ENCODE measurements at regions not wholly inside any gene's neighbourhood (a gene's known extent, or its start where the extent isn't known, plus 50 kb on each side); places are given as distances from the start of the nearest gene placed in this dataset.

- ChIA-PET CTCF (no interaction called here), POLR2A (no interaction called here)
- no peak for TF ChIP-seq ZNF416 (CRISPR knock-in tag; IDR thresholded peaks at IDR 0.05)
- no peak for TF ChIP-seq PRRX2 (CRISPR knock-in tag; IDR thresholded peaks at IDR 0.05)
- TF ChIP-seq ZNF281 (CRISPR knock-in tag; IDR thresholded peaks at IDR 0.05), result no peak
- TF ChIP-seq, protein P1, sequence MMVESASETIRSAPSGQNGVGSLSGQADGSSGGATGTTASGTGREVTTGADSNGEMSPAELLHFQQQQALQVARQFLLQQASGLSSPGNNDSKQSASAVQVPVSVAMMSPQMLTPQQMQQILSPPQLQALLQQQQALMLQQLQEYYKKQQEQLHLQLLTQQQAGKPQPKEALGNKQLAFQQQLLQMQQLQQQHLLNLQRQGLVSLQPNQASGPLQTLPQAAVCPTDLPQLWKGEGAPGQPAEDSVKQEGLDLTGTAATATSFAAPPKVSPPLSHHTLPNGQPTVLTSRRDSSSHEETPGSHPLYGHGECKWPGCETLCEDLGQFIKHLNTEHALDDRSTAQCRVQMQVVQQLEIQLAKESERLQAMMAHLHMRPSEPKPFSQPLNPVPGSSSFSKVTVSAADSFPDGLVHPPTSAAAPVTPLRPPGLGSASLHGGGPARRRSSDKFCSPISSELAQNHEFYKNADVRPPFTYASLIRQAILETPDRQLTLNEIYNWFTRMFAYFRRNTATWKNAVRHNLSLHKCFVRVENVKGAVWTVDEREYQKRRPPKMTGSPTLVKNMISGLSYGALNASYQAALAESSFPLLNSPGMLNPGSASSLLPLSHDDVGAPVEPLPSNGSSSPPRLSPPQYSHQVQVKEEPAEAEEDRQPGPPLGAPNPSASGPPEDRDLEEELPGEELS (CRISPR knock-in tag; IDR thresholded peaks at IDR 0.05), result no peak
- TF ChIP-seq CDX4 (CRISPR knock-in tag; IDR thresholded peaks at IDR 0.05; ENCODE audit: borderline replicate concordance), result no peak
- no peak for TF ChIP-seq ATF1 (CRISPR knock-in tag; IDR thresholded peaks at IDR 0.05)
- TF ChIP-seq, protein P2, sequence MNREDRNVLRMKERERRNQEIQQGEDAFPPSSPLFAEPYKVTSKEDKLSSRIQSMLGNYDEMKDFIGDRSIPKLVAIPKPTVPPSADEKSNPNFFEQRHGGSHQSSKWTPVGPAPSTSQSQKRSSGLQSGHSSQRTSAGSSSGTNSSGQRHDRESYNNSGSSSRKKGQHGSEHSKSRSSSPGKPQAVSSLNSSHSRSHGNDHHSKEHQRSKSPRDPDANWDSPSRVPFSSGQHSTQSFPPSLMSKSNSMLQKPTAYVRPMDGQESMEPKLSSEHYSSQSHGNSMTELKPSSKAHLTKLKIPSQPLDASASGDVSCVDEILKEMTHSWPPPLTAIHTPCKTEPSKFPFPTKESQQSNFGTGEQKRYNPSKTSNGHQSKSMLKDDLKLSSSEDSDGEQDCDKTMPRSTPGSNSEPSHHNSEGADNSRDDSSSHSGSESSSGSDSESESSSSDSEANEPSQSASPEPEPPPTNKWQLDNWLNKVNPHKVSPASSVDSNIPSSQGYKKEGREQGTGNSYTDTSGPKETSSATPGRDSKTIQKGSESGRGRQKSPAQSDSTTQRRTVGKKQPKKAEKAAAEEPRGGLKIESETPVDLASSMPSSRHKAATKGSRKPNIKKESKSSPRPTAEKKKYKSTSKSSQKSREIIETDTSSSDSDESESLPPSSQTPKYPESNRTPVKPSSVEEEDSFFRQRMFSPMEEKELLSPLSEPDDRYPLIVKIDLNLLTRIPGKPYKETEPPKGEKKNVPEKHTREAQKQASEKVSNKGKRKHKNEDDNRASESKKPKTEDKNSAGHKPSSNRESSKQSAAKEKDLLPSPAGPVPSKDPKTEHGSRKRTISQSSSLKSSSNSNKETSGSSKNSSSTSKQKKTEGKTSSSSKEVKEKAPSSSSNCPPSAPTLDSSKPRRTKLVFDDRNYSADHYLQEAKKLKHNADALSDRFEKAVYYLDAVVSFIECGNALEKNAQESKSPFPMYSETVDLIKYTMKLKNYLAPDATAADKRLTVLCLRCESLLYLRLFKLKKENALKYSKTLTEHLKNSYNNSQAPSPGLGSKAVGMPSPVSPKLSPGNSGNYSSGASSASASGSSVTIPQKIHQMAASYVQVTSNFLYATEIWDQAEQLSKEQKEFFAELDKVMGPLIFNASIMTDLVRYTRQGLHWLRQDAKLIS (CRISPR knock-in tag; IDR thresholded peaks at IDR 0.05; ENCODE audit: borderline replicate concordance), result no peak
- no peak for TF ChIP-seq SMAD3 (CRISPR knock-in tag; IDR thresholded peaks at IDR 0.05; ENCODE audit: borderline replicate concordance)
- TF ChIP-seq, protein P3, sequence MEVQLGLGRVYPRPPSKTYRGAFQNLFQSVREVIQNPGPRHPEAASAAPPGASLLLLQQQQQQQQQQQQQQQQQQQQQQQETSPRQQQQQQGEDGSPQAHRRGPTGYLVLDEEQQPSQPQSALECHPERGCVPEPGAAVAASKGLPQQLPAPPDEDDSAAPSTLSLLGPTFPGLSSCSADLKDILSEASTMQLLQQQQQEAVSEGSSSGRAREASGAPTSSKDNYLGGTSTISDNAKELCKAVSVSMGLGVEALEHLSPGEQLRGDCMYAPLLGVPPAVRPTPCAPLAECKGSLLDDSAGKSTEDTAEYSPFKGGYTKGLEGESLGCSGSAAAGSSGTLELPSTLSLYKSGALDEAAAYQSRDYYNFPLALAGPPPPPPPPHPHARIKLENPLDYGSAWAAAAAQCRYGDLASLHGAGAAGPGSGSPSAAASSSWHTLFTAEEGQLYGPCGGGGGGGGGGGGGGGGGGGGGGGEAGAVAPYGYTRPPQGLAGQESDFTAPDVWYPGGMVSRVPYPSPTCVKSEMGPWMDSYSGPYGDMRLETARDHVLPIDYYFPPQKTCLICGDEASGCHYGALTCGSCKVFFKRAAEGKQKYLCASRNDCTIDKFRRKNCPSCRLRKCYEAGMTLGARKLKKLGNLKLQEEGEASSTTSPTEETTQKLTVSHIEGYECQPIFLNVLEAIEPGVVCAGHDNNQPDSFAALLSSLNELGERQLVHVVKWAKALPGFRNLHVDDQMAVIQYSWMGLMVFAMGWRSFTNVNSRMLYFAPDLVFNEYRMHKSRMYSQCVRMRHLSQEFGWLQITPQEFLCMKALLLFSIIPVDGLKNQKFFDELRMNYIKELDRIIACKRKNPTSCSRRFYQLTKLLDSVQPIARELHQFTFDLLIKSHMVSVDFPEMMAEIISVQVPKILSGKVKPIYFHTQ (CRISPR knock-in tag; IDR thresholded peaks at IDR 0.05), result no peak
- TF ChIP-seq KAT7 (CRISPR knock-in tag; IDR thresholded peaks at IDR 0.05; ENCODE audit: borderline replicate concordance), result no peak
- TF ChIP-seq, protein P4, sequence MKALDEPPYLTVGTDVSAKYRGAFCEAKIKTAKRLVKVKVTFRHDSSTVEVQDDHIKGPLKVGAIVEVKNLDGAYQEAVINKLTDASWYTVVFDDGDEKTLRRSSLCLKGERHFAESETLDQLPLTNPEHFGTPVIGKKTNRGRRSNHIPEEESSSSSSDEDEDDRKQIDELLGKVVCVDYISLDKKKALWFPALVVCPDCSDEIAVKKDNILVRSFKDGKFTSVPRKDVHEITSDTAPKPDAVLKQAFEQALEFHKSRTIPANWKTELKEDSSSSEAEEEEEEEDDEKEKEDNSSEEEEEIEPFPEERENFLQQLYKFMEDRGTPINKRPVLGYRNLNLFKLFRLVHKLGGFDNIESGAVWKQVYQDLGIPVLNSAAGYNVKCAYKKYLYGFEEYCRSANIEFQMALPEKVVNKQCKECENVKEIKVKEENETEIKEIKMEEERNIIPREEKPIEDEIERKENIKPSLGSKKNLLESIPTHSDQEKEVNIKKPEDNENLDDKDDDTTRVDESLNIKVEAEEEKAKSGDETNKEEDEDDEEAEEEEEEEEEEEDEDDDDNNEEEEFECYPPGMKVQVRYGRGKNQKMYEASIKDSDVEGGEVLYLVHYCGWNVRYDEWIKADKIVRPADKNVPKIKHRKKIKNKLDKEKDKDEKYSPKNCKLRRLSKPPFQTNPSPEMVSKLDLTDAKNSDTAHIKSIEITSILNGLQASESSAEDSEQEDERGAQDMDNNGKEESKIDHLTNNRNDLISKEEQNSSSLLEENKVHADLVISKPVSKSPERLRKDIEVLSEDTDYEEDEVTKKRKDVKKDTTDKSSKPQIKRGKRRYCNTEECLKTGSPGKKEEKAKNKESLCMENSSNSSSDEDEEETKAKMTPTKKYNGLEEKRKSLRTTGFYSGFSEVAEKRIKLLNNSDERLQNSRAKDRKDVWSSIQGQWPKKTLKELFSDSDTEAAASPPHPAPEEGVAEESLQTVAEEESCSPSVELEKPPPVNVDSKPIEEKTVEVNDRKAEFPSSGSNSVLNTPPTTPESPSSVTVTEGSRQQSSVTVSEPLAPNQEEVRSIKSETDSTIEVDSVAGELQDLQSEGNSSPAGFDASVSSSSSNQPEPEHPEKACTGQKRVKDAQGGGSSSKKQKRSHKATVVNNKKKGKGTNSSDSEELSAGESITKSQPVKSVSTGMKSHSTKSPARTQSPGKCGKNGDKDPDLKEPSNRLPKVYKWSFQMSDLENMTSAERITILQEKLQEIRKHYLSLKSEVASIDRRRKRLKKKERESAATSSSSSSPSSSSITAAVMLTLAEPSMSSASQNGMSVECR (CRISPR knock-in tag; IDR thresholded peaks at IDR 0.05; ENCODE audit: borderline replicate concordance), result no peak
- TF ChIP-seq, protein P5, sequence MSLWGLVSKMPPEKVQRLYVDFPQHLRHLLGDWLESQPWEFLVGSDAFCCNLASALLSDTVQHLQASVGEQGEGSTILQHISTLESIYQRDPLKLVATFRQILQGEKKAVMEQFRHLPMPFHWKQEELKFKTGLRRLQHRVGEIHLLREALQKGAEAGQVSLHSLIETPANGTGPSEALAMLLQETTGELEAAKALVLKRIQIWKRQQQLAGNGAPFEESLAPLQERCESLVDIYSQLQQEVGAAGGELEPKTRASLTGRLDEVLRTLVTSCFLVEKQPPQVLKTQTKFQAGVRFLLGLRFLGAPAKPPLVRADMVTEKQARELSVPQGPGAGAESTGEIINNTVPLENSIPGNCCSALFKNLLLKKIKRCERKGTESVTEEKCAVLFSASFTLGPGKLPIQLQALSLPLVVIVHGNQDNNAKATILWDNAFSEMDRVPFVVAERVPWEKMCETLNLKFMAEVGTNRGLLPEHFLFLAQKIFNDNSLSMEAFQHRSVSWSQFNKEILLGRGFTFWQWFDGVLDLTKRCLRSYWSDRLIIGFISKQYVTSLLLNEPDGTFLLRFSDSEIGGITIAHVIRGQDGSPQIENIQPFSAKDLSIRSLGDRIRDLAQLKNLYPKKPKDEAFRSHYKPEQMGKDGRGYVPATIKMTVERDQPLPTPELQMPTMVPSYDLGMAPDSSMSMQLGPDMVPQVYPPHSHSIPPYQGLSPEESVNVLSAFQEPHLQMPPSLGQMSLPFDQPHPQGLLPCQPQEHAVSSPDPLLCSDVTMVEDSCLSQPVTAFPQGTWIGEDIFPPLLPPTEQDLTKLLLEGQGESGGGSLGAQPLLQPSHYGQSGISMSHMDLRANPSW (CRISPR knock-in tag; conservative IDR thresholded peaks at IDR 0.05; ENCODE audit: low read depth), result no peak
- TF ChIP-seq CREM (CRISPR knock-in tag; IDR thresholded peaks at IDR 0.05), result no peak
These were observed 694.6 kb upstream of the SORCS1 start for GRCh38 chr10:107859065-107859464.

More at GRCh38 chr10:107859065-107859464, 694.6 kb upstream of the SORCS1 start:
- Mint-ChIP-seq H3K9me3 (no peaks in the 10 kb centered on the region), H3K27ac (no peak overlapping the region), H3K4me3 (no peak overlapping the region), H3K4me1 (peaks cover 31% of the 10 kb centered on the region), H3K36me3 (no peaks in the 10 kb centered on the region), H3K27me3 (ENCODE audit: low read depth) (no peaks in the 10 kb centered on the region)
- DNase-seq (ENCODE audit: low spot score), result no peak
- no peak for ATAC-seq

Measured in WTC11 (cell line).